GM19351 (cell line): ENCODE measurements at regions not wholly inside any gene's neighbourhood (a gene's known extent, or its start where the extent isn't known, plus 50 kb on each side); places are given as distances from the start of the nearest gene placed in this dataset.
A peak's percentile ranks its signal among the peaks of the same experiment; 100 is the strongest.
"Not testable (repeated sequence)": the region's sequence is repeated elsewhere in the genome, so short reads cannot be mapped to it uniquely, and the experiment has no call there.

Experiments used
- ATAC-seq: cut with Tn5 transposase; IDR thresholded peaks from one replicate; pipeline ENCODE4 v1.9.1; 2021; ENCODE audit warnings: mild to moderate bottlenecking, moderate library complexity; ENCODE audit not compliant: unreplicated experiment

- no peak for ATAC-seq
These were observed 137.6 kb upstream of the ESX1 start for GRCh38 chrX:104392350-104392749.

GRCh38 chrX:104391906-104392305 is 137.2 kb upstream of the ESX1 start:
- ATAC-seq: no peak

- ATAC-seq: no peak
These were observed 122.2 kb upstream of the ESX1 start for GRCh38 chrX:104376937-104377336.

- no peak for ATAC-seq
These were observed 117.8 kb upstream of the ESX1 start for GRCh38 chrX:104372547-104372946.

- no peak for ATAC-seq
These were observed 115.4 kb upstream of the ESX1 start for GRCh38 chrX:104370089-104370488.

- ATAC-seq: not testable (repeated sequence)
These were observed 106.0 kb upstream of the ESX1 start for GRCh38 chrX:104360774-104361173.

- no peak for ATAC-seq
These were observed 104.4 kb upstream of the ESX1 start for GRCh38 chrX:104359124-104359523.

GRCh38 chrX:104351173-104351769 is 96.5 kb upstream of the ESX1 start:
- no peak for ATAC-seq

- no peak for ATAC-seq
These were observed 93.1 kb upstream of the ESX1 start for GRCh38 chrX:104347860-104348259.

- peak; percentile 94 for ATAC-seq
These were observed 88.8 kb upstream of the ESX1 start for GRCh38 chrX:104343428-104344129.

- ATAC-seq: no peak
These were observed 87.3 kb upstream of the ESX1 start for GRCh38 chrX:104342065-104342464.

- no peak for ATAC-seq
These were observed 81.0 kb upstream of the ESX1 start for GRCh38 chrX:104335756-104336155.

- no peak for ATAC-seq
These were observed 80.2 kb upstream of the ESX1 start for GRCh38 chrX:104334971-104335370.

GRCh38 chrX:104330966-104331365 is 76.2 kb upstream of the ESX1 start:
- ATAC-seq: no peak

GRCh38 chrX:104329731-104330130 is 75.0 kb upstream of the ESX1 start:
- ATAC-seq: no peak

- no peak for ATAC-seq
These were observed 70.5 kb upstream of the ESX1 start for GRCh38 chrX:104325213-104325585.

GRCh38 chrX:104324461-104325212 is 69.9 kb upstream of the ESX1 start:
- no peak for ATAC-seq

- ATAC-seq: no peak
These were observed 64.6 kb upstream of the ESX1 start for GRCh38 chrX:104319346-104319745.

GRCh38 chrX:104318330-104319009 is 63.7 kb upstream of the ESX1 start:
- ATAC-seq: no peak

- no peak for ATAC-seq
These were observed 62.0 kb upstream of the ESX1 start for GRCh38 chrX:104316739-104317138.

- no peak for ATAC-seq
These were observed 60.8 kb upstream of the ESX1 start for GRCh38 chrX:104315555-104315954.
